RKO (cell line): ENCODE measurements at regions not wholly inside any gene's neighbourhood (a gene's known extent, or its start where the extent isn't known, plus 50 kb on each side); places are given as distances from the start of the nearest gene placed in this dataset.

Experiments
- DNase-seq: peaks from one replicate; pipeline ENCODE4 v3.0.0-alpha.2; 2016; ENCODE audit warnings: low spot score

DNA sequence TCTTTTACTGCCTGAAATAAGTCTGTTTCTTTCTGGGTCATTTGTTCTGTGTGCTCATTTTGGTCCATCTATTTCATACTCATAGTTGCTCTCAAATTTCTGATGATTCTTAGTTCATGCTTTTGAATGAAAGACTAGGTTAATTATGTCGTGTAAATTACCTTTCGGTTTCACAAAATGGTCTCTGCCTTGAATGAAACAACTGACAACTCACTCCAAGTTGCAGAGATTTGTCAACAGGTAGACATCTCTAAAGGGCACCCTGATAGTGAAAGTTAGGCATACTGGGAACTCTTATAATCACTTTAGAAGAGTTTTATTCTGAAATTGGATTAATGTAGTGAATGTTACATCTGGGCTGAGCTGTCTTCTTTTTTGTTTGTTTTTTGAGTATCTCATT, 726.9 kb downstream of the PDHA2 start:
- DNase-seq, result no peak

DNA sequence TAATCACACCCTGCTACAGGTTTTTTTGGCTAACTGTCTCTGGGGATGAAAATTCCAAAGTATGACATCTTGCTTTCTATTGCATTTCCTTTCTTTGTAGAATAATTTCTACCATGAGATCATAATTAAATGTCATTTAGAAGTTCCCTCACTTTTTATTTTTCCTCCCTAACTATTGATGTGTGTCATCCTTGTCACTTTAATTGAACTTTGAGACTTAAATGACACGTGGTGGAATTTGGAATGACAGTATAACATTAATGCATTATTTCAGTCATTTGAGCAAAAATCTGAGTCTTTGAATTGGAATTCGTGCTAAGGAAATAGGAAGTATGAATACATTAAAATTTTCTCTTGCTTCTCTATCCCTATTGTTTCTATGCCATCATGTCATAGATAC, 745.4 kb downstream of the PDHA2 start:
- DNase-seq, result no peak

DNA sequence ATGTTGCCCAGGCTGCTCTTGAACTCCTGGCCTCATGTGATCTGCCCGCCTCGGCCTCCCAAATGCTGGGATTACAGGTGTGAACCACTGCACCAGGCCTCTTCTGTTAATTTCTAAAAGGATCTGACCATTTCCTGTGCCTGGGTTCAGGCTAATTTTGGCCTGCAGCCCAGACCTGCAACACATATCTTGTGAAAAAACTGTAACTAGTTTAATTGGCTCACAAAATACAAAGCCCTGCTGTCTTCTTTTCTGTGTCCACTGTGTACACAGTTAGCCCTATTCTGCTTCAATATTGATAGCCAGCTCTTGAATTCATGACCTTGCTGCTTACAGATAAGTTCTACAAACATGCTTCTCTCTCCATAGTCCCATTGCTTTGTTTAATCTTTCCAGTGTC, 753.5 kb downstream of the PDHA2 start:
- no peak for DNase-seq

GRCh38 chr4:96598465-96598864, 758.6 kb downstream of the PDHA2 start:
- DNase-seq, result no peak

DNA sequence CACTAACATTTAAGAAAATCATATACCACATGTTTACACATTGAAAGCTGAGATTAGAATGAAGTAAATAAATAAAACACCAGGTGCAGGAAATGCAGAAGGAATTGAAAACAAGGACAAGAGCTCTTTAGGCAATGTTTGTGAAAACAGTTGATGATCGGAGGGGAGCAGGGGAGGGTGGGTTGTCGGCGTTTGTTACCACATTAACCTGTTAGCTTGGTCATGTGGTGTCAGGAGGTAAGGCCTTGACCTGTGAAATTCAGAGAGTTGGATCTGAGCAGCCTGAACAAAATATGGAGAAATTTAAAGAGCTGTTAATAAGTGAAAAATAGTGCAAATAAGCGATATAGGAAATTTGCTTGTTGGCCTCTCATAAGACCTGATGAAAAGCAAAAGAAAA, 759.9 kb downstream of the PDHA2 start:
- no peak for DNase-seq

GRCh38 chr4:96602661-96603060, 762.8 kb downstream of the PDHA2 start:
- DNase-seq, result no peak

DNA sequence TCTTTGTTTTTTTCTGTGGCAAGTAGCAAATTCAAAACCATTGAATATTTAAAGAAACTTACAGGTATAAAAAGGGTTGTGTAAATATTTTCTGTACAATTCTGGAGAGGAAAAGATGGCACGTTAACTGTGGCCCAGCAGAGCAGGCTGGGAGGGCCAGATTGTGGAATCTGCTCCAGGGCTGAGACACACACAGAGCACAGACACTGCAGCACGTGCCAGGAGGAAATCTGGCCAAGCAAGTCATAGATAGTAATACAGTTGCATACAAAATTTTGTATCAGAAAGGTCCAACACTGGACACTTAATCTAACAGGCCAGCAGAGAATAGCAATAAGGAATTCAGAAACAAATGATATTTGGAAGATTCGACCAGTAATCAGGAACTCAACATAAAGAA, 763.7 kb downstream of the PDHA2 start:
- DNase-seq, result no peak

DNA sequence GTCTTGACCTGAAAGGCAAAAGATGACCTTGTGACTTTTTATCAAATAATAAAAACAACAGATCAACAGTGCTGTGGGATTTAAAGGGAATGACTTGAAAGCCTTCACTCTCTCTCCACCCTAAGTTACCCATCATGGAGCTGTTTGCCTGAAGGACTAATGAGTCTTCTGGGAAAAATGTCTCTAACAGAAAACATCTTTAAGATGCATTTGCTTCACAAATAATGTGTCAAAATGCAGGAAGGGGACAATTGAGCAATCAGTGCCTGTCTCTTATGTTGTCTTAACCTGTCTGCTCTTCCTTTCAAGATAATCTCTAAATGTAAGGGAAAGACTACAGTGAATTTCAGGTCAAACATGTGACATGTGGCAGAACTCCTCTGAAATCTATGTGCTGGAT, 766.6 kb downstream of the PDHA2 start:
- no peak for DNase-seq

DNA sequence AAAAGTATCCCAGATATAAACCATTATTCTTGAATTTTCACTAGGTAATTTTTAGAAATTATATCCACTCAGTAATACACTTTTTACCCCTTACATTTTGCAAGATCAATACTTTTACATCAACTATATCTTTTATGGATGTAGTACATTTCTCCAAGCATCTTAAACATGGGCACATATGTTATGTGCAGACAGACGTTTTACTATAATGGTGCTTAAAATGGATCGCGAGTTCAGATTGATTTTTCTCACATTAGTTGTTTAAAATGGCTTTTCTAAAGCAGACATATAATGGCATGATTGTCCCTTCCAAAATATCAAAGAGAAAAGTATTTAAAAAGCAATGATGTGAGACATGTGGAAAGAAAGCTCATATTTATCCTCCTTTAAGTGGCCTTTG, 786.1 kb downstream of the PDHA2 start:
- DNase-seq, result no peak

DNA sequence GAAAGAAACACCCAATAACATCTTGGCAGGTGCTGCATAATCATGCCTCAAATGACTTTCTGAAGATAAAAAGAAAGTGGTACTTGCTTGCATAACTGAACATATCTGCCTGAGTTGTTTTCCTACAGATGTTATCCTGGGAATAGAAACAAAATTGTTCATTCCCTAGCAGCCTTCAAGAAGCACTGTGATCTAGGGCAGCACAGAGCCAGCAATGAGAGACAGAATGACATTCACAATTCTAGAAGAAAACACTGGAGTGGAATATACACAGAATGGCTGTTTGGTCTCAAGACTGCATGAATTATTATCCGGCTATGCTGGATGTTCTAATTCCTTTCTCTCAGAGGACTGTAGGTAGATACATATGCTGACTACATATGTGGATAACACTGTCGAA, 790.9 kb downstream of the PDHA2 start:
- DNase-seq, result no peak

GRCh38 chr4:96637971-96638412, 798.1 kb downstream of the PDHA2 start:
- DNase-seq, result no peak

- no peak for DNase-seq
These were observed 800.0 kb downstream of the PDHA2 start for GRCh38 chr4:96639932-96640331.

- DNase-seq, result no peak
These were observed 802.6 kb downstream of the PDHA2 start for GRCh38 chr4:96642490-96642889.

- DNase-seq, result no peak
These were observed 806.3 kb downstream of the PDHA2 start for GRCh38 chr4:96646146-96646545.

- peak; percentile 20 for DNase-seq
These were observed 809.6 kb downstream of the PDHA2 start for GRCh38 chr4:96649536-96649935.

- no peak for DNase-seq
These were observed 812.3 kb downstream of the PDHA2 start for GRCh38 chr4:96652158-96652557.

DNA sequence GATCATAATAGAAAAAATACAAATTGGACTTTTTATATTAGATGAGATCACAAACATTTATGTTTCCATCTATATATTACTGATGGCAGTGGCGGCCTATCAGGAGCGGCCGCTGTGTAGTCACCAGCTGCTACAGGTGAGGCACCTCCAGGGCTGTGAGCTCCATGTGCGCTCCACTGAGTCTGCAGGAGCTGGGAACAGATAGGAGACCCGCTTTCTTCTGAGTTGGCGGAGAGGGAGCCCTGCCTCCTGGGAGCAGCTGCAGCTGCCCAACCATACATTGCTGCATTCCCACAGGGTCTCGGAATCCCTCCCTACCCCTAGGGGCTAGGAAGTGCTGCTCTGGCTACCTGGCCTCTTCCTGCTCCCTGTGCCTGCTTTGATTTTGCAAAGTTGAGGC, 812.9 kb downstream of the PDHA2 start:
- no peak for DNase-seq

GRCh38 chr4:96654045-96654444, 814.2 kb downstream of the PDHA2 start:
- DNase-seq, result no peak

- no peak for DNase-seq
These were observed 830.5 kb downstream of the PDHA2 start for GRCh38 chr4:96670381-96670780.

- no peak for DNase-seq
These were observed 835.5 kb downstream of the PDHA2 start for GRCh38 chr4:96675416-96675815.

DNA sequence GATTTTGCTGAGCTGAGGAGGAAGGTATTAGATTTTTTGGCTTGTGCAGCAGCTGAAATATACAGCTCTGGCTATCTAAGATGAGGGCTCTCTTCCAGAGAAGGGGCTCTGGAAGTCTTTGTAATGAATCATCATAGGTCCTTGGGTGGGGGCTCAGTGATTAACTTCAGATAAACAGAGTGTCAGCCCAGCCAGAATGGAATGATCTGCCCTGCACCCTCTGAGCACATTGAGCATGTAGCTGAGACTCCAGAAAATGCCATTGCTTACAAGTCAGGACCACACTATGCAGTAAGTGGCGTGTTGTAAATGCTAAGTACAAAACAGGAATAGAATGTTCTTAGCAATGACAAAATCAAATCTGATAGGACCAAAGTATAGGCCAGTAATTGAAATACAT, 836.0 kb downstream of the PDHA2 start:
- no peak for DNase-seq

- no peak for DNase-seq
These were observed 837.0 kb downstream of the PDHA2 start for GRCh38 chr4:96676754-96677435.

DNA sequence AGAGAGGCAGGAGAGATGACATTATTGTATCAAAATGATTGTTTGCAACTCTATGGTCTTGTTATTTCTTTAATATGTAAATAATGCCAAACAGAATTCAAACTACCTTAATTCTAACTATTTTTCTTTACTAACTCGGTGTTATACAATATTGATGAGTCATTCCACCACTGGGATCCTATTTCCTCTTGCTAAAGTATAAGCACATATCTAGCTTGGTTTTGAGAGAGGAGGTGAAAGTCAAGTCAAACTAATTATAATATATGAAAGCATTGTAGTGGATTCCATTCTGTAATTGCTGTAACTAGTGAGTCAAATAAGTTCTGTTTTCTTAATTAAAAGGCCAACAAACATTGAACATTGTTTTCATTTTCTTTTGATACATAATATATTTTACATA, 837.6 kb downstream of the PDHA2 start:
- no peak for DNase-seq

DNA sequence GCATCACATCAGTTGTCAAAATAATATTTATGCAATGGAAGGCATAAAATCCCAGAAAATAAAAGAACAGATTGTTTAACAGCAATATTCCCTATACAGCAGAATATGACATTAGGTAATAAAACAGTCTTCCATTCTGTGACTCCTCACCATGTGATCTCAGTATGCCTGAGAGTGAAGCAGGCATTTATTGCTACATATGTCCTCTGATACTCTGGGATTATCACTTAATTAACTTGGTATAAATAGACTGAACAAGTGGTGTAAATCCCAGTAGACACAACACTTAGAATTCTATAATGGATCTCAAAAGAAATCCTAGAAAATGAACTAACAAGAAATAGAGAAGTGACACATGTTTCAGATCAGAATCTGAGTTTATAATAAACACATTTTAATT, 841.3 kb downstream of the PDHA2 start:
- no peak for DNase-seq

- no peak for DNase-seq
These were observed 845.8 kb downstream of the PDHA2 start for GRCh38 chr4:96685691-96686090.
